Limb (tissue), 2 donors: ENCODE measurements at regions not wholly inside any gene's neighbourhood (a gene's known extent, or its start where the extent isn't known, plus 50 kb on each side); places are given as distances from the start of the nearest gene placed in this dataset.
"Not testable (repeated sequence)": the region's sequence is repeated elsewhere in the genome, so short reads cannot be mapped to it uniquely, and the experiment has no call there.

ENCODE experiments used
- DNase-seq, 2 donors: peaks; one replicate each; pipeline ENCODE4 v3.0.0-alpha.2; 2016; ENCODE audit errors: extremely low spot score in 2 of 2

DNA sequence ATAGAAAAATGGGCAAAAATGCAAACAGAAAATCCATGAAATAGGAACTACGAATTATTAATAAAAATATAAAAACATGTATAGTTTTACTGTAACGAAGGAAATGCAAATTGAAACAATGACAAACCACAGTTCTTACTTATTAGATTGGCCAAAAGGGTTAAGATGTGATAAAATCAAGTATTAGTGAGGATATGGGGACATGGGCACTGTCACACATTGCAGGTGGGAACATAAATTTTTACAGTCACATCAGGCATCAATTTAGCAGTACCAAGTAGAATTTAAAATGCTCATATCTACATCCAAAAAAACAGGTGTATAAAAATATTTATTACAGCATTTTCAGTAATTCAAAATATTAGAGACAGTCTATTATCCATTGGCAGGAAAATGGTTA, 353.2 kb upstream of the API5 start:
- DNase-seq: no peak

DNA sequence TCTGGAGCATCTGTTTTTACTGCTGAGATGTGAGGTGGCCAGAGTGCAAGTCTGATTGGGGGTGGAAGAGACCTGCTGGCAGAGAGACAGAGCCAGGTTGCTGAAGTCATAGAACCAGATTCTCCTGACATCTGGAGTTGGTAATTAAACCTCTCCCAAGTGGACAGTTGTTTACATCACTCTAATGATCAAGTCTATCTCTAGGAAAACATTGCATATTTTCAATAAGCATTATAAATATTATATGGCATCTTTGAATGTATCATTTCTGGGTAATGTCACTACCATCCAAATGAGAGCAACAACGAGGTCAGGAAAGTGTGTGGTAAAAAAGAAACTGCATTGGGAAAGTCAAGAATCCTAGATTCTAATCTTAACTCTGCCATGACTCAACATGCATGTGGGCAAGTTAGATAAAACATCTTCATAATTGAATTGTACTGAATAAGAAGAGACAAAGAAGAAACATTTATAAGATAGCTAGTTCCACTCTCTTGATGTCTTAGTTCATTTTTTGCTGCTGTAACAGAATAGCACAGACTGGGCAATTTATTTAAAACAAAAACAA, 351.2 kb upstream of the API5 start:
- DNase-seq: no peak

DNA sequence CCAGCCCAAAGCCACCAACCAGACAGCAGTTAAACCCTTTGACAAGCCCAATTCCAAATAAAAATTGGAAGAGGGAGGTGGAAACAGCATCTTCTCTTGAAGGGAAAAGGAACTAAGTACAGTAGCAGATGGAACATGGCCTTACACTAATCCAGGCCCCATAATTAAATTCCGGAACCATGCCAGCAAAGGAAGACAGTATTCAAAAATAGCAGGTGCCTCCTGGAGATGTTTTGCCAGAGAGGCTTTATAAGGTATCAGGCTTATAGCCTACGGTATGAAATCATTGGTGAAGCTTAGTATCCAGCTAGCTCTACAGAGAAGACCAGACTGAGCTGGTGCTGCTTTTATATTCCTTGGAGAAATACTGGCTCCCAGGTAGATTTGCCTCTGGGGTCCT, 344.1 kb upstream of the API5 start:
- DNase-seq: no peak

DNA sequence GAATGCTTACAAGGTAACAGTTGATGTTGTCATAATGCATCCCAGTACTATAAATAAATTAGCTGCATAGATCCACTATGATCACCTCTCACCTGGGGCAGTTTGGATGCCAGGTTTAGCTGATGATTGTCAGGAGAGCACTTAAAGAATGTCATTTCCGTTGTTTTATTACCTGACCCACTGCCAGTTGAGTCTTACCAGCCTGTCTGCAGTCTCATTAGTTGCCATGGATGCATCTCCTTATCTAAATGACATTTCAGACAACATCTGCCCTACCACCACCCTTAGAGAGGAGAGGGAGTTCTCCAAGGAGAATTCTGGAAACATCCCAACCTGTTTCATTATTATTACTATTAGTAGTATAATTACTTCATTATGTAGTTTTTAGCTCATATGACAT, 339.1 kb upstream of the API5 start:
- no peak for DNase-seq

DNA sequence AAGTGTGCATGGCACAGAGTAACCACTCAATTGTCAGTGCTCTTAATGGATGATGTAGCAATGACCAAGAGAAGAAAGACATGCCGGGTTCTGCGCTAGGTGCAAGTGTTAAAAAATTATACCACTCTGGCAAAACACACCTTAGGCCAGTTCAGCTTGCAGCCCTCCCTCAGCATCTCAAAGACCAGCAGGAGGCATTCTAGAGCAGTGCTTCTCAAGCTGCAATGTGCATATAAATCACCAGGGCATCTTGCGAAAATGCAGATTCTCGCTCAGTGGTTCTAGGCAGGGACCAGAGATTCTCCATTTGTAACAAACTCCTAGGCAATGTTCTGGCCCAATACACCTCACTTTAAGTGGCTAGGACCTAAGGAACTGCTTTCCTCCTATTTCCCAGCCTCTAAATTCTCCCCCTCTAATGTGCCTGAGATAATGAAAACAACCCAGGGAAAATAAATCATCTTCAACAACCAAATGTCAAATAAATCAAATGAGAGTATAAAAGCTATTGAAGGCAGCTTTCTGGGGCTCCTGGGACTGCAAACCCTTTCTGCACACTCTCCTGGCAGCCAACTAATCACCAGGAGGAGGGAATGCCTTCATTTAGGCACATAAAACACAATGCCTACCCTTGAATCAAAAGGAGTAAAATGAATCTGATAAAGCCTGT, 337.2 kb upstream of the API5 start:
- no peak for DNase-seq

DNA sequence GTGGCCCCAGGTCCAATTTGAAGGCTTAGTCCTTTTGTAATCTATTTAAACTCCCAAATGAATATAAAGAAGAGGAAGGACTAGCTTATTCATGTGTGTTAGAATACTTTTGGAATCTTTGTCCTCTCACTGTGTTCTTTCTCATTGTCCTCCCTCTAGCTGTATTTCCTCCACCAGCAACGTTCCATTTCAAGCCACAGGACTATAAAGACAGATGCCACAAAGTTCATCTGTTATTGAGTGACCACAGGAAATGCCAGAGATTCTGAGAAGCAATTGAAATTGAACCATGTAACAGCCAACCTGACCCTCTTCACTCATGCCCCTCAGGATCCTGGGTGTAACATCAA, 336.6 kb upstream of the API5 start:
- DNase-seq: no peak

DNA sequence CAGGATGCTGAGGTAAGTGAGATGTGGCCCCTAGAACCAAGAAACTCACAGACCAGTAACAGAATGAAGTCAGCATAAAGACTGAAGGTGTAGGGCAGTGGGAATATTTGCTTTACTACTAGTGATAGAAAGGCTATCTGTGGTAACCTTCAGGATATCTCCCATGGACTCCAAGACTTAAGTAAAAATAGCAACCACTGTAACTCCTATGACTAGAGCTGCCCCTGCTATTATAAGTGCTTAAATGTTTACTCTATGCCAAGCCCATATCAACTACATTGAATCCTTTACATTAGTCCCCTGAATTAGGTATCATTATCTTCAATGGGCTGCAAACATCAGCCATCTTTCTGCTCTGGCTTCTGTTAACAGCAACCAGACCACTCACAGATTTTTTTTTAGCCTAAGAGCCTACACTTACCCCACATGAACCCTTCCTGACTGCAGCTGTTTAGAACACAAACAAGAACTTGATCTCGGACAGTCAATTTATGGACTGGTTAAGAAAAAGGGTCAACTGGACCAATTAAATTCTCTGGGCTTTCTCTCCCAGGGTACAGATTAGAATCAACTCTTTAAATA, 335.1 kb upstream of the API5 start:
- no peak for DNase-seq

DNA sequence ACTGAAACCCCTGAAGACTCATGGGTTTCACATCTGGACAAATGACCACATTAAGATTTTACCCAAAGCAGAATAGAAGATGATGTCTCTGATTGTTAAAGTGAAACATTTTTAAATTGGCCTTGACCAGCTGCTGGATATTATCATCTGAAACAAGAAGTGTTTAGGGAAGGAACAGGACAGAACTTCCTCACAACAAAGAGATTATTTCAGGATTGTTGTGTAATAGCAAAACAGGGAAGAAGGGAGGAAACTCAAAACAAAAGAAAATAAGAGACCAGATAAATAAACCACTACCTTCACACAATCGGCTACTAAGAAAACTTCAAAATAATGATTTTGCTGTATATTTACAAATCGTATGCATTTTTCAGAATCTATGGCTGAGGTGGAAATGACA, 319.2 kb upstream of the API5 start:
- no peak for DNase-seq

DNA sequence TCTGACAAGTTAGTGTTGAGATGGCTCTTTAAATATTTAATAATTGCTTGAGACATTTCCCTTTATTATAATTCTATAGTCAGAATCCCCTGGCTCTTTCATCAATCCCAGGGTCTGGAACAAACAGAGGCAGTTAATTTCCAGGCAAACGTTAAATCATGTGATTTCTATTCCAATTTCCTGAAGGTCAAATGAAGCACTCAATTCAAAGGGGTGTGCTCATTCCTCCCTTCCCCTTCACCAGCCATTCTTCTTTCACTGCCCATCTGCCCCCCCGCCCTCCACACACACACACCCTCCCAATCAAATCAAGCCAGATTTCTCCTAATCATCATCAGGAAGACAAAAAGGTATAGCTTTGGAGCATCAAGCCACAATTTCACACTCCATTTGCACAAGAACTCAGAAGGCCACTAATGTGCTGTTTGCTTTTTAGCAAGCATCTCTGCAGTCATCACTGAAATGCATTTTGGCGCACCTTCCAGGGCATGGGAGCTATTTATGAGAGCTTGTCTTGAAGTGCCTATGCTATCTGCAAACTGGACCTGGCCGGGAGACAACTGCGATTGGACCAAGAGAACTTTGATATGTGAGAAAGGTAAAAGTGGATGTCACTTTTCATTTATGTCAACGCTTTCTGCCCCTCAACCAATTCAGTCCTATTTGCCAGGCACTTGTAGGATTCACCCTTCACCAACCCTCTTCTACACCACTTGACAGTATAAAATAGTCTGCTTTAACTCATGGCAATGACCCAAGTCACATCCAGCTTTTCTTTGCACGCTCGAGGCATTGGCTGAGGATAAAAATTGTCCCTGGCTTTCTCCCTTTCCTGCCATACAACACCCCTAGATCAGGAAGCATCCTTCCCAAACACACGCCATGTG, 315.1 kb upstream of the API5 start:
- DNase-seq: no peak

DNA sequence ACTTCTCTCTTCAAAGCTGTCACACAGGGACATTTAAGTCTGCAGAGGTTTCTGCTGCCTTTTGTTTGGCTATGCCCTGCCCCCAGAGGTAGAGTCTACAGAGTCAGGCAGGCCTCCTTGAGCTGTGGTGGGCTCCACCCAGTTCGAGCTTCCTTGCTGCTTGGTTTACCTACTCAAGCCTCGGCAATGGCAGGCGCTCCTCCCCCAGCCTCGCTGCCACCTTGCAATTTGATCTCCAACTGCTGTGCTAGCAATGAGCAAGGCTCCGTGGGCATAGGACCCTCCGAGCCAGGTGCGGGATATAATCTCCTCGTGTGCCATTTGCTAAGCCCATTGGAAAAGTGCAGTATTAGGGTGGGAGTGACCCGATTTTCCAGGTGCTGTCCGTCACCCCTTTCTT, 306.9 kb upstream of the API5 start:
- DNase-seq: not testable (repeated sequence)

DNA sequence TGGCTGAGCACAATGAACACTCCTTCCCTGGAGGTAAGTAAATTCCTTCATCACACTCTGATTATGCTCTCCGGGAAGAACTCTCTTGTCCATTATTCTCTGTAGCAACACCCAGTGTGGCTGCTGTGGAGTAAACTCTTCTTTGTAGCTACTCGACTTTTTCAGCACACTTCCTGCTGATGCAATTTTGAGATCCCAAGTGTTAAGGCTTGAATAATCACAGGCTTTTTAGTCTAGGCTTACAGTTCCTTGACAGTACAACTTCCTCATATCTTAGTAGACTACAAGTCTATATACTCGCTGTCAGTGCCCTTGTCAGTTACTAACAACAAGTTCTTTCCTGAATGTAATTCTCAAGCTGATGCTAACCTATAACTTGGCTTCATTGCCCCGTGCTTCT, 301.8 kb upstream of the API5 start:
- no peak for DNase-seq

DNA sequence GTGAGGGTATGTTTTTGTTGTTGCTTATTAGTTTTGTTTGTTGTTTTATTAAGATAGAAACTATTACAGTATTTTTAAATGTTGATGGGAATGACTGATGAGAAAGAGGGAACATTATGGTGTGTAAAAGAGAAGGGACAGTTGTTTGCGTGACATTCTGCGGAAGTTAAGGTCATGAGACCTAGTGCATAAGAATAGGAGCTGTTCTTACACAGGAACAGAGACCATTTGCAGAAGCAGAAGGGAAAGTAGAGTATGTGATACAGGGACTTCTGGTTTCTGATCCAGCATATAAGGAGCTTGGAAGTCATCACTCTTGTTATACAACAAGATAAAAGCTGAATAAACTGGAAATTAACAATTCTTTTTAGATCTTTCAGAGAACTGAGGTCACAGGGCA, 299.2 kb upstream of the API5 start:
- no peak for DNase-seq

DNA sequence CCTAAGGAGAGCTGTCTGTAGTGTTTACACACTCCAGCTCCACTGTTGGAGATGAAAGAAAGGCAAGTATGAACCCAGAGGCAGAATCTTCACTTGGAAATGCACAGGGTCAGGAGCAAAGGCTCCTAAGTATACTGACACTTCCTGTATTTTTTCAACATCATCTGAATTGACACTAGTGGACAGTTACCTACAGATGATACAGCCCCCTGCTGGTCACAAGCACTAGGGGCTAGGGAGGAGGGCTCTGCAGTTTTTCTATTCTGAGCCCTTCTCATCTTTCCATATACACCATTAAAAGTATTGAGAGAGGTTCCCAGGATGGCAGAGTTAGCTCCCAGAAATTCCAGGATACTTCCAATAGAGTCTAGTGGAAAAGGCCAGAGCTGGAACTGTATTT, 290.3 kb upstream of the API5 start:
- no peak for DNase-seq

DNA sequence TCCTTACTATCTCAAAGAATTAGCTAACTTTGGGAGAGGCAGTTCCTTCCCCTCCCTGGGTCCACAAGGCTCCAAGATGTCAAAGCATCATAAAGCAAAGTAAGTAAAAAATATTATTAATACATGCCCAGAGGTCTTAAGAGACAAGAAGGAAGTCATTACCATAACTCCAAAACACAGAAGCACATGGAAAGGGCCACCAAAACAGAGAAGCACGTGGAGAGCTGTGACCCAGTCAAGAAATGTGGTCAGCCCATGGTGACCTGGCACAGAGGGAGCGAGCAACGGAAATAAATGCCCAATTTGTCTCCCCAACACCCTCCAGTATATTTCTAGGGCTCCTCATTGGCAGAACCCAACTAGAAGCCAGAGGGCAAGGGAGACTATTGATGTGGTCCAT, 277.5 kb upstream of the API5 start:
- no peak for DNase-seq

DNA sequence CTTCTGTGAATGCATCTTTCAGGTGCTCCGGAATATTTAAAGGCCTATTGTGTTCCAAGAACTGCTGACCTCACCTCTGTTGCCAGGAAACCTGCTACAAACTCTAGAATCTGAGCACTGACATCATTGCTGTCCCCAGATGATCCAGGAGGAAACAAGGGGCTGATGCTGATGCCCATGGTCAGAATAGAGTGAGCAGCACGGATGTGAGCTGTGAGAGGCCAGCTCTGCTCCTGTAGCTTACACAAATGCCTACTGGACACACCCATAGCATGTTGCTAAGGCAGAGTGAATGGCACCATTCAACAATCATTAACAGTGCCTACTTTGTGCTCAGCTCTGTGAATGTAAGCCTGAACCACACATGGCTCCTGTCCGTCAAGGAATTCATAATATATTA, 276.7 kb upstream of the API5 start:
- DNase-seq: peak; percentile 8 to 34

DNA sequence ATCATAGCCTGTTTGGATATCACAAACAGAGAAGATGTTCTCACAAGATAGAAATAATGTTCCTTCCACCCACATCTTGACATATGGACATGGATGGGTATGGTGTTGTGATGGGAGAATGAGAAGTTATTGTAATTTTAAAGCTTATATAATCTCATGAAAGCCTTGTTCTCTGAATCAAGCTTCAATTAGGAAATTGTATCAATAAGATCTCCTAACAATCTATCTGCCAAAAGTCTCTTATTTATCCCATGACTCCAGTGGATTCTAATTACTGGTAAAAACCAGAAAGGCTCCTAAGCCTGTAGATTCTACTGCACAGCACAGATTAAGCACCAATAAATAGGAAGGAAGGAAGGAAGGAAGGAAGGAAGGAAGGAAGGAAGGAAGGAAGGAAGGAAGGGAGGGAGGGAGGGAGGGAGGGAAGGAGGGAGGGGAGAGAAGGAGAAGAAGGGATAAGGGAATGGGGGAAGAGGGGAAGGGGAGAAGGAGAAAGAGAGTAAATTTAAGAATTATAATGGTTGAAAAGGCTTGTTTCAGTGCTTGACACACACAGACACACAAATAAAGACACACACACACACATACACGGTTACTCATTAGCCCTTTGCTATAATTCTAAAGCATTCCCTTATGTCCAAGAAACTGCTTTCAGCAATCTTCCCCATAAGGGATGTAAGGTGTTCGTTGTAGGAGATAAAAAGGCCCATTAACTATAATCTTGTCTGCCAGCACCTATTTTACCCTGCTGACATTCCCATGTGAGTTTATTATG, 258.0 kb upstream of the API5 start:
- DNase-seq: no peak

DNA sequence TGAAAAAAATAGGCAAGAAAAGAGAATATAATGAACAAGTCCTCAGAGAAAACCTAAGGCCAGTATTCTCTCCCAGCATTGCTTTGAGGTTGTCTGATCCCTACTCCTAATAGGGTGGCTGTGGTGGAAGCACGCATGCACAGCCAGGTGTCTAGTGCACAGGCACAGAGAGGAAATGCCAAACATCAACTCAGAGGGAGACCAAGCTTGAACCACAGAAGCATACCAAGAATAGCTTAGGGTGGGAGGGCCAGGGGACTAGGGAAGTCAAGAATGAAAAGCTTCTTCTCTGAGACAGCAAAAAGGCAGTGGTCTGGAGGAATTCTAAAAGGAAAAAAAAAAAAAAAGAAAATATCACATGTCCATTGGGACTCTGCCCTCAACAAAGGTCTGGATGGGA, 244.1 kb upstream of the API5 start:
- DNase-seq: no peak

DNA sequence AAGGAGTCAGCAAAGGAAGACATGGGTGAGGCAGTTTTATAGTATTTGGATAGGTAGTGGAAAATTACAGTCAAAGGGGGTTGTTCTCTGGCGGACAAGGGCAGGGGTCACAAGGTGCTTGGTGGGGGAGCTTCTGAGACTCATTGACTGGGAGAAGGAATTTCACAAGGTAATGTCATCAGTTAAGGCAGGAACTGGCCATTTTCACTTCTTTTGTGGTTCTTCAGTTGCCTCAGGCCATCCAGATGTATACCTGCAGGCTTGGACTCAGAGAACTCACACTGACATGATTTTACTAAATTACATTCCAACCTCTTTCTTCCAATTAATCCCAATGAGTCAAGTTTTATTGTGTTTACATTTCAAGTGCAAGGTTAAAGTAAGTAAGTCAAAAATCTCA, 240.5 kb upstream of the API5 start:
- no peak for DNase-seq

DNA sequence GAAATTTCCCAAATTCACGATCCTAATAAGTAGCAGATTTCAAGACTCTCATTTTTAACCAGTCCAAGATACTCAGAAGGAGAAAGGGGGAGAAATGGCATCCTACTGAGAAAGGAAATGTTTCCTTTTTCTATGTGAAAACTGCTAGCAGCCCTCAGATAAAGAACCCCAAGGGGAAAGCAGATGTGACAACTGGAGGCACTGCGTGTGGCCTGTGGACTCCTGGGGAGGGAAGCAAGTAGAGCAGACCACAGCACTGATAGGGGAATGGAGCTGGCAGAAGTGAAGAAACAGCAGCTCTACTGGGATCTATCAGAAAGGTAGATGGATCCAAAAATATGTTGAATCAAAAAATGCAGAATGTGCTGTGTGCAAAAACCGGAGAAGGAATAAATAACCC, 239.7 kb upstream of the API5 start:
- no peak for DNase-seq

DNA sequence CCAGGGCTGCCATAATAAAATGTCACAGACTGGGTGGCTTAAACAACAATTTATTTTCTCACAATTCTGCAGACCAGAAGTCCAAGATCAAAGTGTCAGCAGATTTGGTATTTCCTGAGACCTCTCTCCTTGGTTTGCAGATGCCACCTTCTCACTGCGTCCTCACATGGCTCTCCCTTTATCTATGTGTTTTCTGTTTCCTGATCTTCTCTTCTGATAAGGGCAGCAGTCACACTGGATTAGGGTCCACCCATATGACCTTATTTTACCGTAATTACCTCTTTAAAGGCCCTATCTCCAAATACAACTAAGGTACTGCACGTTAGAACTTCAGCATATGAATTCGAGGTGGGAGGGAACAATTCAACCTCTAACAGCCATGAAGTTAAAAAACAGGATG, 238.9 kb upstream of the API5 start:
- no peak for DNase-seq

DNA sequence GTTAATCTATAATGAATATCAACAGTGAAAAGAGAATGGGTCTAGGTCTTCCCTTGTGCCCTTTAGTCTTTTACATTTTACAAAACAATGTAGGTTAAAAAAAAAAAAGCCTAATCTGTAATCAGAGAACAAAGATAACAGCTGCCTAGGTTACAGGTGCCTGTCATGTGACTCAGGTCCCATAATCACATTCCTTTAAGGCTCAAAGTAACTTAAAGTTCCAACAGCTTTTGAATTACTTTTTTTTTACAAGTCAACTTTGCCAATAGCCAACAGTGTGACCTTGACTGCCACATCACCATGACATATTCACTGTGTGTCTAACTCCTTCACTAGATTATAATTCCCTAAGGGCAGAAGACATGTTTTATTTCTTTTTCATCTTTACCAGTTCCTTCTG, 237.0 kb upstream of the API5 start:
- no peak for DNase-seq

DNA sequence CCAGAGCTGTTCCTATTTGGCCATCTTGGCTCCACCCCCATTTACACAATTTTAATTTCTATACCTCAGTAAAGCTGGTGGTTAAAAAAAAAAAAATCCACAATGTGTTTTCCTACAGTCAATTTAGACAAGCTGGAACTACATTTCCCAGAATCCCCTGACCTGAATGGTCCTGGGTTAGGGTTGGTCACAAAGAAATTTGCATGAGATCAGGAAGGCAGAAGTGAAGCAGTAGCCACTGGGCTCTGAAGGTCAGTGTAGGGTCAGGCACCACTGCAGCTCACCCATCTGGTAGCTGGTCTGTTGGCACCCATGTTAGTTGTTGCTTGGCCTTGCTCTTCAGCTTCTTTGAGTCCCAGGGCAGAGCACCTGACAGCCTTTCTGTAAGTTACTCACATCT, 210.7 kb upstream of the API5 start:
- no peak for DNase-seq
